Left forelimb (tissue), 1 donor: ENCODE measurements at regions not wholly inside any gene's neighbourhood (a gene's known extent, or its start where the extent isn't known, plus 50 kb on each side); places are given as distances from the start of the nearest gene placed in this dataset.

Experiments used
- DNase-seq: peaks from one replicate; pipeline ENCODE4 v3.0.0-alpha.2; 2018; ENCODE audit warnings: low spot score

GRCh38 chr1:234988536-234988935 is 140.1 kb downstream of the TOMM20 start:
- DNase-seq = no peak

GRCh38 chr1:234988155-234988517 is 140.5 kb downstream of the TOMM20 start:
- no peak for DNase-seq

GRCh38 chr1:234987415-234988154 is 141.1 kb downstream of the TOMM20 start:
- peak; percentile 82 for DNase-seq

GRCh38 chr1:234986750-234987414 is 141.8 kb downstream of the TOMM20 start:
- DNase-seq = no peak

- peak; percentile 50 for DNase-seq
These were observed 142.9 kb downstream of the TOMM20 start for GRCh38 chr1:234985516-234986294.

GRCh38 chr1:234985007-234985370 is 143.6 kb downstream of the TOMM20 start:
- peak; percentile 38 for DNase-seq

GRCh38 chr1:234983564-234984238 is 144.9 kb downstream of the TOMM20 start:
- DNase-seq = no peak

- DNase-seq = no peak
These were observed 146.9 kb downstream of the TOMM20 start for GRCh38 chr1:234981758-234982157.

GRCh38 chr1:234980645-234981396 is 147.8 kb downstream of the TOMM20 start:
- peak; percentile 75 for DNase-seq

GRCh38 chr1:234980291-234980644 is 148.4 kb downstream of the TOMM20 start:
- DNase-seq = no peak

DNA sequence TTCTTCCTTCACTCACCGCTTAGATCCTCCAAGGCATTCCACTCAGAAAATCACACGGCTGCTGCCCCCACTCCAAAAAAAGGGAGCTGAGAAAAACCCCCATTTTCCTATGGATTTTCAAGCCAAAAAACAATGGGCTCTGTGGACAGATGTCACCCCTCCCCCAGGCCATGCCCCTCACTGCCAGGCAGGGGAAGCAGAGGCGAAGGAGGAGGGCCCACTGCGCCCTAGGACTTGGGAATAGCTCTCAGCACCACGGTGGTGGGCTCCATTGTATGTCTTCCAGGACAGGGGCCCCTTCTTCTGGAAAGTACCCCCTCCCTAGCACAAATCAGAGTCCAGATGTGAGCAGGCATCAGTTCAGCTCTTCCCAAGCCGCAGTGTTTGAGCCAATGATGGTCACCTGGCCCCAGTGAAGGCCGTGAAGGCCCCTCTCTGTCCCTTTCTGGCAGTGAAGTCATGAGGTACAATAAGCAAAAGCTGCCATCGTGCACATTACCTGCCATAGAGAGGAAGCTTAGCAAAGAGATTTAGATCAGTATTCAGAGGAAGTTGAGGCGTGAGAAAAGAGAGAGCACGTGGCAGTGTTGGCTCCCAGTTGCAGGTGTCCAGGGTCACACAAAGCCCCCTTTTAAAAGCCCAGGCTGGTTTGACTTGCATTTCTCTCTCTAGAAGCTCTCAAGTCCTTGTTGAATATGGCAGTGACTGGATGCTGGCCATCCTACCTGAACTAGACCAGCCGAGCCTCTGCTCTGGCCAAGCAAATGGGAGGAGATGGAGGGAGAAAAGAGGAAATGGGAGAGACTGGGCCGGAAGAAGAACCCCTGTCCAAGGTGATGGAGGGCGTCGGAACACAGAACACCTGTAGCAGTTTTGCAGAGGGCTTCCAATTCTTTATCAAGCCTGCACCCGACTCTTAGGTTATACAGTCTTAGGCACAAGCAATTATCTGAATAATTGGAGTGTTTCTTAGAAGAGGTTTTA is 149.0 kb downstream of the TOMM20 start:
- no peak for DNase-seq

DNA sequence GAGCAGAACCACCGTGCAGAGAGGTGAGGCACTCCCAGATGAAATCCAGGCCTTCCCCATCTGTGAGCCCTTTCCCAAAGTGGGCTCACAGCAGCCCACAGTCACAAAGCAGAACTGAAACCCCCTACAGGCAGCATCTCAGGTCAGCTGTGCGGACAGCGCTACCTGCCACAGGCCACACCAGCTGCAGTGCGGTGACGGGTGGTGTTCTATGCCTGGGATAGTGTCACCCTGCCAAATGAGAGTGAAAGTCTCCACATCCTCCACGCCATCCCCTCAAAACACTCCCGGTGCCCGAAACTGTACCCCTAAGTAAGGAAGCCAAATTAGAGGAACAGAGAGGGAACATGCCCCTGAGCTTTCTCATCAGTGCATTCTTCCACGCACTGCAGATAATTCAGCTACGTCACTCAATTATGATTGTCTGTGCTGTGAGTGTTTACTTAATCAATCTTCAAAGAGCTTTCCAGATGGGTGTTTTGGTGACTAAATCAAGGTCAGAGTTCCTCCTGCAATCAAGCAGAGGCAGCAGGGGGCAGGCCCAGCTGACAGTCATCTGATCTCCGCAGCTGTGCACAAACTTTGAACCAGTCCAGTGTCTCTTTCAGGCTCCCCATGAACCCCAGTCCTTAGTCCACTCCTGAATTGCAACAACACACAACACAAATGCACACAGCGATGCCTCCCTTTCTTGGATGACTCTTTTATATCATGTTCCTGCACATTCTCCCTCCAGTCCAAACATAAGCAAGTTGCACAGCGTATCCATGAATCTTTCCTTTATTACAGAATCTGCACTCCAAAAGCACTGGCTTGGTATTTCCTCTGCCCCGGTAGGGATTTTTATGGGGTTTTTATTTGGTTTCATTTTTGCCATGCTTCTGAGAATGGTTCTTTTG is 150.0 kb downstream of the TOMM20 start:
- DNase-seq = peak; percentile 48

DNA sequence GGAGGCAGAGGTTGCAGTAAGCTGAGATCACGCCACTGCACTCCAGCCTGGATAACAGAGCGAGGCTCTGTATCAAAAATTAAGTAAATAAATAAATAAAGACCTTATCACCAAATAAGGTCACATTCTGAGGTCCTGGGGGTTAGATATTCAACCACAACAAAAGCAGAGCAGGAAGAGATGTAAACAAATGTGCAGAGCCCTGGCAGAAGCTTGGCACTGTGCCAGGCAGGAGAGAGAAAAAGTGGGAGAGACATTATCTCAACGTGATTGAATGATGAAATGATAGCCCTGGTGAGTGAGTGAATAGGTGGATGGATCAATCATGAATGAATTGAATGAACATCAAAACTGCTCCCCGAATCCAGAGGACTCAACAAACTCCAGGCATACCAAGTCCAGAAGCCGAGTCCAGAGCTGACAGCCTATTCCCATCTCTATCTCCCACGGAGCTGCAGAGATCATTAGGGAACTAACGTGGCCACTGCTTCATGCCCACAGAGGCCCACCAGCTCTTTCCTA is 150.7 kb downstream of the TOMM20 start:
- DNase-seq = peak; percentile 55

DNA sequence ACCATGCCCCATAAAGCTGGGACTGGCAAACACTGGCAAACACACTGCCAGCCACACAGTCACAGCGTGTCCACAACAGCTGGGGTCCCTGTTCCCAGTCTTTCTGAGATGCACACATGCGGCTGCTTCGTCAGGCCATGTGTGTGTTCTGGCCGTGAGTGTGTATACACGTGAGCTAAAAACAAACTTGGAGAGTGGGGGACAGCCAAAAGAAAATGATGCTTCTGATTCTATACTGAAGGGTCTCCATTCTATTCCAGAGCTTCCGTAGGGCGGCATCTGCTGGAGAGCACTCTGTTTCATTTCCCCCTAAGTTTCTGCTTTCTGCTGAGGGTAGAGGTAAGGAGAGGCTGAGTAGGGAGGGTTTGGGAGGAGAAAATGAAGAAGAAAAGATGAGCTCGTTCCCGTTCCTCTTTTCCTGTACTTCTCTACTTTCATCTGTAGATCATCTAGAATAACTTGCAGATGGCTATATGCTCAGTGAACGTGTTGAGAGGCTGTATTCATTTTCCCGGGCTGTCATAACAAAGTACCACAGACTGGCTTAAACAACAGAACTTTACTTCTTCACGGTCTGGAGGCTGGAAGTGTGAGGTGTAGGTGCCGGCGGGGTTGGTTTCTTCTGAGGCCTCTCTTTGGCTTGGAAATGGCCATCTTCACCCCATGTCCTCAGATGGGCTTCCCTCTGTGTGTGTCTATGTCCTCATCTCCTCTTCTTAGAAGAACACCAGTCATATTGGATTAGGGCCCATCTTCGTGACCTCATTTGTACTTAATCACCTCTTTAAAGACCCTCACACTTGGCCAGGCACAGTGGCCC is 151.6 kb downstream of the TOMM20 start:
- DNase-seq = no peak

DNA sequence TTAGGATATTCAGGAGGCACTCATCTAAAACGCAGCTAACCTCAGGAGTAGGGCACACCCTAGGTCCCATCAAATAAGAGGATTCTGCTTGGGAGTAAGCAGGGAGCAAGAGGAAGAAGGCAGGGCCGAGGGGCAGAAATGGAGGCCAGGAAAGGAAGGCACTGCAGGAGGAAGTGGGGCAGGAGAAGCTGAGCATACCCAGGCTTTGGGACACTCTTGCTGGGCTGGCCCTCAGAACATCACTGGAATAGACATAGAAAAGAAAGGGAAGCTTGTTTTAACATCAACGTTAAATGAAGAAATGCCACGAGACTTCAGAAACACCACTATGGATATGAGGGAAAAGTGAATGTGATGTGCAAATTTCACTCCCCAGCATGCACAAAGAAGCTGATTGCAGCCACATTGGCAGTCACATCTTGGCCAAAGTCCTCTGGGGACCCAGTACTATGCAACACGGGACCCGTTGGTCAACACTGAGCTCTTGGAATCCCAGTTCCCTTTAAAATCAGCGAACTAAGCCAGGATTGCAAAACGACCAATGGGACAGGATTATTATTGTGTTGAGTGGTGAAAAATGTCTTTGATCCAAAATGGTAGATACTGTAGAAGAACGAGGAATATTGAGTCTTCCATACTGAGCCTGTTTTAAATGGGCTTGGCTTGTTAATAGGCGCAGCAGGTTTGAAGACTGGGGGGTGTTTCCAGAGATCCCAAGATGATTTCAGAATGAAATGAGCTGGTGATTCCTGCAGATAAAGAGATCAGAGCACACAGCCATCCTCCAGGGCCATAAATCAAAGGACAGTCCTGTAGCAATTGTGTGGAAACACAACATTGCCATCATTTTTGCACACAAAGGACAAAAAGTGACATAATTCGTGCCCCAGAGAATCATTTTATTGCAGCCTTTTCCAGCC is 152.4 kb downstream of the TOMM20 start:
- no peak for DNase-seq

- DNase-seq = peak; percentile 47
These were observed 153.3 kb downstream of the TOMM20 start for GRCh38 chr1:234975122-234975940.
